Keratinocyte (primary cell): ENCODE measurements at regions not wholly inside any gene's neighbourhood (a gene's known extent, or its start where the extent isn't known, plus 50 kb on each side); places are given as distances from the start of the nearest gene placed in this dataset.

Source experiments
- CTCF ChIP-seq, 3 experiments: IDR thresholded peaks in 1 of 3; conservative IDR thresholded peaks in 1 of 3; optimal IDR thresholded peaks in 1 of 3; 2 replicates in 2 of 3; 3 replicates in 1 of 3; pipeline versions ENCODE3 to v1.5.1; 2011; ENCODE audit warnings: low read length in 3 of 3, mild to moderate bottlenecking in 3 of 3, moderate library complexity in 2 of 3, control low read depth in 1 of 3, inconsistent platforms in 1 of 3; ENCODE audit not compliant: insufficient read depth in 2 of 3; ENCODE audit errors: extremely low read depth in 1 of 3
- EZH2 ChIP-seq: IDR thresholded peaks from one replicate; pipeline ENCODE4 v1.6.1; 2012; ENCODE audit warnings: inconsistent platforms, mild to moderate bottlenecking, low read length, moderate library complexity

GRCh38 chr11:10359171-10359570 lies 54.3 kb downstream of the ADM start:
- TF ChIP-seq CTCF (optimal IDR thresholded peaks at IDR 0.05 in 1 of 3, IDR thresholded peaks at IDR 0.05 in 1 of 3, conservative IDR thresholded peaks at IDR 0.05 in 1 of 3; ENCODE audit: extremely low read depth in 1 of 3, insufficient read depth in 2 of 3, low read length in 3 of 3) (no peak), EZH2 (no peak)
